Panc1 (cell line): ENCODE measurements at regions not wholly inside any gene's neighbourhood (a gene's known extent, or its start where the extent isn't known, plus 50 kb on each side); places are given as distances from the start of the nearest gene placed in this dataset.

ENCODE experiments used
- ATAC-seq: fragments of 200-7000 bp; cut with Tn5 transposase; 2 replicates; pipeline ENCODE4 v1.9.1; 2020; ENCODE audit warnings: mild to moderate bottlenecking, moderate library complexity
- BruUV-seq: library from RNA; stranded (reverse); fragments of 400-500 nt; replicated peaks from 2 replicates; lab custom pipeline; 2021; lab: Mats Ljungman, UMichigan
- CTCF ChIA-PET: fragments of 300-600 bp; sonication (Branson Sonifier 250); formaldehyde crosslinking; loops from one replicate; lab custom pipeline; 2022; ENCODE audit warnings: antibody characterized with exemption; lab: Charles Lee
- POLR2A ChIA-PET: fragments of 300-600 bp; sonication (Branson Sonifier 250); formaldehyde crosslinking; loops from one replicate; lab custom pipeline; 2022; ENCODE audit warnings: antibody characterized with exemption; lab: Charles Lee
- DNase-seq: peaks from one replicate; pipeline ENCODE4 v3.0.0-alpha.2; 2010; ENCODE audit warnings: low read depth, low spot score
- H3K27ac ChIP-seq: 2 replicates; pipeline ENCODE4 v1.5.1; 2011; ENCODE audit warnings: mild to moderate bottlenecking, low read length, inconsistent platforms
- H3K27me3 ChIP-seq: fragments of 200-500 bp; sonication (Bioruptor generic); 2 replicates; pipeline ENCODE4 v1.6.0; 2014; ENCODE audit warnings: low read length, inconsistent platforms; ENCODE audit not compliant: control insufficient read depth, insufficient read depth
- H3K36me3 ChIP-seq: fragments of 200-500 bp; sonication (Bioruptor generic); 2 replicates; pipeline ENCODE4 v1.5.1; 2014; ENCODE audit warnings: inconsistent platforms, mild to moderate bottlenecking, low read length, moderate library complexity; ENCODE audit not compliant: control insufficient read depth, insufficient read depth
- H3K4me1 ChIP-seq: 2 replicates; pipeline ENCODE4 v1.5.1; 2011; ENCODE audit warnings: inconsistent platforms, mild to moderate bottlenecking, low read length, moderate library complexity; ENCODE audit not compliant: control insufficient read depth, insufficient read depth
- H3K4me3 ChIP-seq, 2 experiments: 2 replicates each; pipeline ENCODE4 v1.5.1; 2011 to 2012; ENCODE audit warnings: low read depth in 2 of 2, low read length in 2 of 2, mild to moderate bottlenecking in 2 of 2, inconsistent platforms in 1 of 2, moderate library complexity in 1 of 2
- H3K9me3 ChIP-seq: fragments of 200-500 bp; sonication (Bioruptor generic); 2 replicates; pipeline ENCODE4 v1.5.1; 2014; ENCODE audit warnings: low read depth, mild to moderate bottlenecking, inconsistent platforms, low read length, moderate library complexity; ENCODE audit not compliant: control insufficient read depth, insufficient read depth
- CTCF ChIP-seq: fragments of 450-650 bp; IDR thresholded peaks from 2 replicates; pipeline ENCODE4 v1.5.1; 2017; ENCODE audit warnings: mild to moderate bottlenecking
- REST ChIP-seq, 2 experiments: IDR thresholded peaks; 2 replicates each; pipeline ENCODE4 v1.6.1; 2011 to 2012; ENCODE audit warnings: low read depth in 2 of 2, control low read depth in 1 of 2, low read length in 1 of 2, mild to moderate bottlenecking in 1 of 2, moderate library complexity in 1 of 2; ENCODE audit not compliant: insufficient read depth in 1 of 2
- SIN3A ChIP-seq: IDR thresholded peaks from 2 replicates; pipeline ENCODE4 v1.6.1; 2012; ENCODE audit warnings: low read depth, mild to moderate bottlenecking, low read length, moderate library complexity, borderline replicate concordance; ENCODE audit not compliant: insufficient read depth
- TCF7L2 ChIP-seq: IDR thresholded peaks from 2 replicates; pipeline ENCODE4 v1.6.1; 2011; ENCODE audit warnings: mild to moderate bottlenecking, low read depth, low read length, inconsistent platforms
- in situ Hi-C: cut with HindIII; loops from 2 replicates; pipeline ENCODE4 v1.10.0; 2016; ENCODE audit warnings: low sequenced_read_pairs, low pct_unique_long_range_greater_than_20kb
- intact Hi-C: fragments of 100-400 bp; cut with micrococcal nuclease; formaldehyde crosslinking; loops from one replicate; pipeline ENCODE4 v1.10.0; 2022; ENCODE audit not compliant: unreplicated experiment

GRCh38 chr3:89947337-89947954 lies 840.0 kb downstream of the EPHA3 start:
- POLR2A ChIA-PET = no interaction called here
- no peaks in the 10 kb centered on the region for H3K36me3 ChIP-seq
- CTCF ChIA-PET = no interaction called here
- H3K27me3 ChIP-seq = no peaks in the 10 kb centered on the region
- DNase-seq = no peak
- no TSS peak for BruUV-seq
- TF ChIP-seq CTCF = no peak
- TF ChIP-seq SIN3A = no peak
- TF ChIP-seq REST (IDR thresholded peaks at IDR 0.05; ENCODE audit: insufficient read depth in 1 of 2, low read depth in 2 of 2, low read length in 1 of 2) = no peak
- H3K27ac ChIP-seq = no peak overlapping the region
- intact Hi-C loops = no loop called here
- no peak overlapping the region for H3K4me3 ChIP-seq
- in situ Hi-C loops = no loop called here
- H3K9me3 ChIP-seq = no peaks in the 10 kb centered on the region
- H3K4me1 ChIP-seq = no peaks in the 10 kb centered on the region
- no peak for ATAC-seq

GRCh38 chr3:89948008-89948407 lies 840.6 kb downstream of the EPHA3 start:
- no TSS peak for BruUV-seq
- Histone ChIP-seq H3K27me3 (no peaks in the 10 kb centered on the region), H3K36me3 (no peaks in the 10 kb centered on the region), H3K9me3 (no peaks in the 10 kb centered on the region), H3K4me3 (no peak overlapping the region), H3K4me1 (no peaks in the 10 kb centered on the region), H3K27ac (no peak overlapping the region)
- ChIA-PET CTCF (no interaction called here), POLR2A (no interaction called here)
- ATAC-seq (no peak), DNase-seq (no peak)
- in situ Hi-C loops = no loop called here
- TF ChIP-seq CTCF = no peak
- TF ChIP-seq REST (IDR thresholded peaks at IDR 0.05; ENCODE audit: insufficient read depth in 1 of 2, low read depth in 2 of 2, low read length in 1 of 2) = no peak
- no peak for TF ChIP-seq SIN3A
- TF ChIP-seq TCF7L2 = no peak
- intact Hi-C loops = no loop called here
